Neural crest cell (in vitro differentiated cells): ENCODE measurements at regions not wholly inside any gene's neighbourhood (a gene's known extent, or its start where the extent isn't known, plus 50 kb on each side); places are given as distances from the start of the nearest gene placed in this dataset.

Source experiments
- DNase-seq: peaks from one replicate; pipeline ENCODE4 v3.0.0; 2021; ENCODE audit warnings: low read depth, mixed read lengths, low spot score
- H3K27ac Mint-ChIP-seq: one replicate; pipeline ENCODE4 v1.8.0; 2021; ENCODE audit warnings: mild to moderate bottlenecking, mixed read lengths; ENCODE audit not compliant: unreplicated experiment
- H3K27me3 Mint-ChIP-seq: 2 replicates; pipeline ENCODE4 v1.8.0; 2021; ENCODE audit warnings: low read depth, mild to moderate bottlenecking, mixed read lengths
- H3K36me3 Mint-ChIP-seq: 2 replicates; pipeline ENCODE4 v1.8.0; 2021; ENCODE audit warnings: low read depth, mild to moderate bottlenecking, mixed read lengths
- H3K4me1 Mint-ChIP-seq: 2 replicates; pipeline ENCODE4 v1.8.0; 2021; ENCODE audit warnings: mixed read lengths
- H3K4me3 Mint-ChIP-seq: one replicate; pipeline ENCODE4 v1.8.0; 2021; ENCODE audit warnings: mild to moderate bottlenecking, mixed read lengths
- H3K9me3 Mint-ChIP-seq: 2 replicates; pipeline ENCODE4 v1.8.0; 2021; ENCODE audit warnings: mixed read lengths
- CTCF ChIP-seq: fragments of 200-600 bp; sonication (generic); conservative IDR thresholded peaks from 2 replicates; pipeline ENCODE4 v1.5.0; 2021; ENCODE audit warnings: antibody characterized with exemption, mild to moderate bottlenecking

- peaks cover 70% of the 10 kb centered on the region for H3K4me1 Mint-ChIP-seq
- no peak for TF ChIP-seq CTCF
- H3K4me3 Mint-ChIP-seq, result peak overlapping the region; percentile 25
- no peaks in the 10 kb centered on the region for H3K27me3 Mint-ChIP-seq
- no peak for DNase-seq
- H3K9me3 Mint-ChIP-seq, result peaks cover 3% of the 10 kb centered on the region
- H3K36me3 Mint-ChIP-seq, result no peaks in the 10 kb centered on the region
- H3K27ac Mint-ChIP-seq, result no peak overlapping the region
Observed at GRCh38 chr6:22145823-22146677, 150.8 kb downstream of the PRL start.

DNA sequence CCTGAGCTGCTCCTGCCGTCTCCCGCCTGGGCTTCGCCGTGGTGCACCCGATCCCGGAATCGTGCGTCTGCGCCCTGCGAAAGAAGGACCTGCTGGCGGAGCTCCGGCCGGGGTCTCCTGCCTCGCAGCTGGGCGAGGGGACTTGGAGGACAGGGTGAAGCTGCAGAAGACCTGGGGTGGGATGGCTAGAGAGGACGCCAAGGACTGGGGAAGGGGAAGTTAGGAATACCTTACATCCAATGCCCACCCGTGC is 150.2 kb downstream of the PRL start:
- H3K4me1 Mint-ChIP-seq, result peaks cover 65% of the 10 kb centered on the region
- H3K9me3 Mint-ChIP-seq, result peaks cover 3% of the 10 kb centered on the region
- no peak for TF ChIP-seq CTCF
- peak overlapping the region; percentile 20 for H3K4me3 Mint-ChIP-seq
- no peaks in the 10 kb centered on the region for H3K36me3 Mint-ChIP-seq
- H3K27ac Mint-ChIP-seq, result no peak overlapping the region
- H3K27me3 Mint-ChIP-seq, result no peaks in the 10 kb centered on the region
- no peak for DNase-seq

- Mint-ChIP-seq H3K9me3 (peaks cover 3% of the 10 kb centered on the region), H3K4me1 (peaks cover 63% of the 10 kb centered on the region), H3K36me3 (no peaks in the 10 kb centered on the region), H3K4me3 (peak overlapping the region; percentile 20), H3K27me3 (no peaks in the 10 kb centered on the region), H3K27ac (no peak overlapping the region)
- DNase-seq, result no peak
- TF ChIP-seq CTCF, result no peak
Observed at GRCh38 chr6:22146931-22147701, 149.7 kb downstream of the PRL start.

DNA sequence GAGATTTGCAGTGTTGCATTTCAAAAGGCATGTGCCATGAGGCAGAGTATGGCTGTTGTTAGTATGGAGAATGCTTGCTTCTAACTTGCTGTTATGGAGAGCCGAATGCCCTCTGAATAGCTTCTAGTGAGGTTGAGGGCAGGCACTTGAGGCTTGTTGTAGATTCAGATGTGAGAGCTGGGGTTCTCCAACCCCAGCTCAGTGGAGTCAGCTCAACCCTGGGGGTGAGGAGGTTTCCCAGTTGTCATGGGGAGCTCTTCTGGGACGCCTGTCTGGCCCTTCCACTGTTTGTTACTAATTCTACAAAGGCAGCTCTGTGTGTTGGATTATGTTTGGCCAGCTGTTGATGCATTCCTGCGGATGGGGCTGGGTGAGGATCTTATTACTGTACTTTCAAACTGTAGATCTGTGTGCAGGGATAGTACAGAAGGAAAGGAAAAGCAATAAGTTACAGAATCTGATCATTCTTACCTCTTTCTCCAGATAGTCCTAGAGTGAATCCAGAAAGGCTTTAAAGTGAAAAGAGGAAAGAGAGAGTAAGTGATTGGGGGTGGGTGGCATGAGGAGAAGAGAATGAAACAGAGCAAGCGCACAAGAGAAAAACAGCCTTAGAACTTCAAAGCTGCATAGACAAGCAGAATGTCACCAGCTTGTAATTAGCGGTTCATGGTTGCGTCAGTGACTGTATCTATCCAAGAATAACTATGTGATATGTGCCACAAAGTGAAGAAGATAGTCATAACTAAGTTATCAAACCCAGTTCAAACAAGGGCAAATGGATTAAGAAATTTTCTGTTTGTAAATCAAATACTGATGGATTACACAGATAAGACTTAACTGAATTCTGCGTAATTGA is 148.7 kb downstream of the PRL start:
- no peaks in the 10 kb centered on the region for H3K36me3 Mint-ChIP-seq
- H3K27ac Mint-ChIP-seq, result peak overlapping the region; percentile 81
- peak overlapping the region; percentile 32 for H3K4me3 Mint-ChIP-seq
- H3K4me1 Mint-ChIP-seq, result peaks cover 64% of the 10 kb centered on the region
- H3K27me3 Mint-ChIP-seq, result no peaks in the 10 kb centered on the region
- no peak for DNase-seq
- TF ChIP-seq CTCF, result no peak
- H3K9me3 Mint-ChIP-seq, result peaks cover 3% of the 10 kb centered on the region

DNA sequence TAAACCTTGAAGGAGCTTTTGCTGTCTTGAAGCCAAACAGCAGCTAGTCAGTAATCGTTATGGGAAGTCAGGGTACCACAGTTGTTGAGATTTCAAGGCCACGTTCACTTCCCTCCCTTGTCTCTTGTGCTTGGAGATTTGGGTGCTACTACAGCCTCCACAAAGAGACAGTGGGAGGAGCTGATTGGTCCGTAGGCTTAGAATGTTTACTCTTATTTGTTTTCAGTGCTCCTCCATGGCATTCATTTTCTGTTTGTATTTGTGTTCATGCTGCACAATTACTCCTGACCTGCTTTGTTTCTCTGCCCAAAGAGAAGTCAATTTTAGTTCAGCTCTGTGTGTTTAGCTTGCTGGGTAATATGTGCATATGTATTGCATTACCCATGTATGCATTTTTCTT is 147.7 kb downstream of the PRL start:
- no peak for TF ChIP-seq CTCF
- Mint-ChIP-seq H3K9me3 (peaks cover 3% of the 10 kb centered on the region), H3K4me1 (peaks cover 69% of the 10 kb centered on the region), H3K4me3 (peak overlapping the region; percentile 49), H3K27me3 (no peaks in the 10 kb centered on the region), H3K27ac (no peak overlapping the region), H3K36me3 (peaks cover 2% of the 10 kb centered on the region)
- no peak for DNase-seq
